Stimulated activated CD8-positive, alpha-beta memory T cell treated with anti-CD3 and anti-CD28 coated beads, Interleukin-15, amount 100 ng/mL, for 4 hours (primary cell): ENCODE measurements at regions not wholly inside any gene's neighbourhood (a gene's known extent, or its start where the extent isn't known, plus 50 kb on each side); places are given as distances from the start of the nearest gene placed in this dataset.
"Not testable (repeated sequence)": the region's sequence is repeated elsewhere in the genome, so short reads cannot be mapped to it uniquely, and the experiment has no call there.

Source experiments
- DNase-seq, 2 donors: peaks; one replicate each; pipeline ENCODE4 v3.0.0-alpha.2; 2020; ENCODE audit warnings: low read depth in 2 of 2

DNA sequence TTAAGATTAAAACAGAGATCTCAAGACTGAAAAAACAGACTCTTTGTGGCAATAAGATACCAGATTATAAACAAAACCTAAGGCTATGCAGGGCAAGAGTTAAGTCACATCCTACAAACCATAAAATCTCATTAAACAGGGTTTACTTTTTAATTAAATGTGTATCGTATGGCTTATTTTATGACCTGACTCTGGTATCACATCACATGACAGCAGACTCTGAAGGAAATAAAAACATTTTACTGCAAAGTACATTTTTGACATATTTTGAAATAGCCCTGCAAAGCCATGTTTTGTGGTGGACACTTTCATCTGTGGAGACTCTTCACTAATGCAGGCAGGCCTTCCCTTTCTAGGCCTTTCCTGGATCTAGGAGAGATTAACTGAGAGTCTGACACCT lies 327.6 kb upstream of the CLEC14A start:
- DNase-seq = no peak

DNA sequence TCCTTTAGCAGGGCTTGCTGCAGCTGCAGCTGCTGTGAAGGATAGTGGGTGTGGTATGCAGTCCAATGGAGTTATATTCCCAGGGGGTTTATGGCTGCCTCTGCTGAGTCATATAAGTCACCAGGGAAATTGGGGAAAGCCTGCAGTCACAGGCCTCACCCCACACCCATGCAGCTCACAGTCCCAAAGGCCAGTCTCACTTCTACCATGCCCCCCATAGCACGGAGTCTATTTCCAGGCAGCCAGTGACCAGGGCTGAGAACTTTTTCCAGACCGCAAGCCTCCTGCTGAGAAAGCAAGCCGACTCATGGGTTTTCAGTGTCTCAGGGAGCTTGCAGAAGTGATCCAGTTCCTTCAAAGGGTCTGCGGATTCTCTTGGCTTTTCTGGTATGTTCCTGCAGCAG lies 322.4 kb upstream of the CLEC14A start:
- no peak for DNase-seq

DNA sequence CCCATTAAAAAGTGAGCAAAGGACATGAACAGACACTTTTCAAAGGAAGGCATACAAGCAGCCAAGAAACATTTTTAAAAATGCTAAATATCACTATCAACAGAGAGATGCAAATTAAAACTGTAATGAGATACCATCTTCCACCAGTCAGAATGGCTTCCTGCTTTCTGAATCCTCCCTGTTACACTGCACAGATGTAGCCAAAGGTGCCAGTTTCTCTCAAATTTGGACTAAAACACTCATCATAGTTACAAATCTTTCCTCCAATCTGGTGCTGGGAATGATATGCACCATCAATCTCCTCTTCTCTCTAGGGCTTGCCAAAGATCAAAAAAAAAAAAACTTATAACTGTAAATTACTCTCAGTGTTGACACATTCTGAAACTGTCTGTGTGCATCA lies 311.8 kb upstream of the CLEC14A start:
- DNase-seq = no peak

DNA sequence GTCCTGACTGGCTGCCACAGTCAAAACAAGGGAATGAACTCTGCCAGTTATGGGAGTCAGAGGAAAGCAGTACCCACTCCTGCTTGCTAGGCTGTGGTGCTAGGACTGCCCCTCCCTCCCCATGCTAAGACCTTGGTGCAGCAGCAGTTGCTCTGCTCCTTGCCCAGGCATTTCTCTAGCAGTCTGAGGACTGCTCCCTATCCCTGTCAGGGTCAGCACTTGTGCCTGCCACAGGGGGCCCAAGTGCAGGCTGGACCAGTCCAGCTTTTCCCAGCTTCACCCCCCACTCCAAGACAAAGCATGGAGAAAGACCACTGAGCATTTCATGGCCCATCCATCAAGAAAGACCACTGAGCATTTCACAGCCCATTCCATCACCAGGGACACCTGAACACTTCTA lies 305.8 kb upstream of the CLEC14A start:
- DNase-seq = no peak

DNA sequence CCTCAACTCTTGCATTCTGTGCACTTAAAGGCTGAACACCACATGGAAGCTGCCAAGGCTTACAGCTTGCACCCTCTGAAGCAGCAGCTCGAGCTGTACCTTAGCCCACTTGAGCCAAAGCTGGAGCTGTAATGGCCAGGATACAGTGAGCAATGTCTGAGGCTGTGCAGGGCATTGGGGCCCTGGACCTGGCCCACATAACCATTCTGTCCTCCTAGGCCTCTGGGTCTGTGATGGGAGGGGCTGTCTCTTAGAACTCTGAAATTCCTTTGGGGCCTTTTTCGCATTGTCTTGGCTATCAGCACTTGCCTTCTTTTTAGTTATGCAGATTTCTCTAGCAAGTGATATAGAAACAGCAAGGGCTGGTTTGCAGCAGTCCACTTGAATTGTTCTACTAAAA lies 303.8 kb upstream of the CLEC14A start:
- DNase-seq = no peak

DNA sequence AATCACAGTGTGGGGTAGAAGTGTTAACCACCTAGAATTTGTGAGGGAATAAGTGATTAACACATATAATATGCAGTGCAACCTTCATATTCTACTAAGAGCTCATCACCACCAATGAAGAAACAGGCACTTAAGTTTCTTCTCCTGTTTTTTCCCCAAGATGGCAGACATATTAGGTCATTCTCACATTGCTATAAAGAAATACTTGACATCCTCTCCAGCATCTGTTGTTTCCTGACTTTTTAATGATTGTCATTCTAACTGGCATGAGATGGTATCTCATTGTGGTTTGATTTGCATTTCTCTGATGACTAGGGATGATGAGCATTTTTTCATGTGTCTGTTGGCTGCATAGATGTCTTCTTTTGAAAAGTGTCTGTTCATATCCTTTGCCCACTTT lies 301.5 kb upstream of the CLEC14A start:
- DNase-seq = not testable (repeated sequence)

DNA sequence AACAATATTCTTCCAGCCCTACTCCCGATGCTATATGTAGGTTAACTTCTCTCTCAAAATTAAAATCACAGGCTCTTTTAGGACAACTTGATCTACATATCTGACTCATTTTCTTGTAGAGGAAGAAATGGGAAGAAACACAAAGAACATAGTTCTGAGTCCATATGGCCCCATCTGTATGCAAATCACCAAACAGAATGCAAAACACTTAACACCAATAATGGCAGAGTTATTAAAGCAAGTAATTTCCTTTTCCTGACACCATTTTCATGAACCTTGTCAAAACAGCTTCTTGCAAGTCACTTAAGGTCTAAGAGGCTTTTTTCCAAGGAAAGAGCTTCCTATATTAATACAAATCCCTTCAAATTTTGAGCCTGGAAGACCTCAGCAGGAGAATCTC lies 300.4 kb upstream of the CLEC14A start:
- DNase-seq = no peak

DNA sequence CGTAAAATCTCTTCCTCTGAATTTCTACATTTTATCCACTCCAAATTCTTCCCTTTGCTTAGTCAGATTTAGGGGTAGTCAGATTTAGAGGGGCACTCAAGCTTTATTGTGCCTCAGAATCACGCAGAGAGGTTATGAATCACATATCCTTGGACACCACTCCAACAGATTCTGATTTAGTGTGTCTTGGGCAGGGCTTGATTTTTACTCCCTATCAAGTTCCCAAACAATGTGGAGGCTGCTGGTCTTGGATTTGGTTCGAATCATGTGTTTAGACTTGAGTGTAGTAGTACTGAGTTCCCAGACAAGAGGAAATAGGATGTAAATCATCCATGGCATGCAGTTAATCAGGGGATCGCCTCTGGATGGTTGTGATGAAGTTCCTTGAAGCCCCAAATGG lies 298.1 kb upstream of the CLEC14A start:
- DNase-seq = no peak

DNA sequence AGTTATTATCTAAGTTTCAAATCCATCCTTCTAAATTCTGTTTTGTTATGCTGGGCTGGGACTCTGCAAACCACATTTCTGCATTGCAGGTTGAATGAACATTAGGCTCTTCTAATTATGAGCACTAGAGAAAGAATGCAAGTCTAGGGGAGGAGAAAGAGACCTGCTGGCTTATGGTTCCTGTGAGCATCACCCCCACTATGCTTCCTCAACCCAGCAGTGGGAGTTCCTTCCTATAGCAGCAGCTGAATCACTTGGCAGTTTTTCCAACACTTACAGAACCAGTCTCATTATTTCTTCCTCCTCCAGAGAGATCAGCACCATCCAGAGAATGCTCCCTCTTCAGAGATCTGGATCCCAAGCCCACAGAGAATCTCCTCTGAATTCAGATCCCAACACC lies 297.7 kb upstream of the CLEC14A start:
- no peak for DNase-seq

DNA sequence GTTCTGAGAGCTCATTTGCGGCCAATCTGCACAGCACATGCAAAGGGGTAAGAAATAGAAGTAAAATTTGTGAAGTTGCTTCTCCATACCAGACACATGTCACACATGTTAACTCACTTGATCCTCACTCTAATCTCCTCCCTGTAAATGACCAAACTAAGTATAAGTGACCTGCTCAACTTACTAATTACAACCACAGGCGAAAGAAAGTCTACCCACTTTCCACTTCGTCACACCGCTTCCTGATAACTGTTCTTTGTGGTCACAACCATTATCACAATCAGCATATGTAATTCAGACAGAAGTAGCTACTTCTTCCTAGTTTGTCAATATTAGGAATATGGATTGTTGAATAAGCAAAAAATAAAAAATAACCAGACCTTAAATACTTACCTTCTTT lies 293.7 kb upstream of the CLEC14A start:
- no peak for DNase-seq

DNA sequence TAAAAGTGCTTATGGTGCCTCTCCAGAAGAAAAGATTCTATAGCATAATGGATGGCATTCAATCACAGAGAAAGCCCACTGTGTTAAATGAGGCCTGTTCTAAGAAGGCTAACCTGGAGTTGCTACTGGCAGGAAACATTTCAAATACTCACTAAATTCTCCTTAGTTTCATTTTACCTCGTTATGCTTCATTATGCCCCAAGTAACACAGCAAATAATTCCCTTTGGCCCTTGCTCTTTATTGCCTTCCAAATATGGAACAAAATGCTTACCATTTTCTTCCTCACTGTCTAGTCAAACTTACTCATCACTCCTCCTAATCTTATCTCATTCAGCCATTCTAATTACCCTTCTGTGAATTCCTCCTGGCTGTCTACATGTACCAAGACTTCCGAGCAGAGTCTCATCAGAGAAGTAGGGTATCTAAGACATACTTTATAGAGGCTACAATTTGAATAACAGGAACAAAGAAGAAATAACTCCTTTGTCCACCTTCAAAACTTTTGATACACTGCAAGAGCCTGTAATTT lies 292.1 kb upstream of the CLEC14A start:
- DNase-seq = no peak

DNA sequence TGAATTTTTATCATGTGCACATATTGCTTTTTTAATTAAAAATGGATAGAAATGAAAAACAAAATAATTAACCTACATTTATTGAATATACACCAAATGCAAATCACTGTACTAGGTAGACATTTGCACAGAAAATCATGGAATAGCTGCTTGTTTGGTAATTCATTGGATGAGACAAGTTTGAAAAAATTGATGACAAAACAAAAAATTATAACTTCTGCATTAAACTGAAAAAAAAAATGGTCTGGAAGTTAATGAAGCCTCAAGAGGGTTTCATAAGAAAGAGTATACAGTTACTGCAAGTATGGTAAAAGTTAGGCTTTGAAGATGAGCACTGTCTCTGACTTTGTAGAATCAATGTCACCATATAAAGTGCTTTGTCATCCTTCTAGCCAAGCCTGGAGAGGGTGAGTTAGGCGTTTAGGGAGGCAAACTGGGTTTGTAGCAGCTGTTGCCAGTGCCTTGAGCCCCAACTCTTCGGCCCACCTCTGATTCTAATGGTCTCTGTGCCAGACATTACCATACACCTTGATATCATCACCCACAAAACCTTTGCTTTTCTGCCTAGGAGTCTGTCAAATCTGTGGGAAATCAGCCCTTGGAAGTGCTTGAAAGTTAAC lies 291.1 kb upstream of the CLEC14A start:
- no peak for DNase-seq

DNA sequence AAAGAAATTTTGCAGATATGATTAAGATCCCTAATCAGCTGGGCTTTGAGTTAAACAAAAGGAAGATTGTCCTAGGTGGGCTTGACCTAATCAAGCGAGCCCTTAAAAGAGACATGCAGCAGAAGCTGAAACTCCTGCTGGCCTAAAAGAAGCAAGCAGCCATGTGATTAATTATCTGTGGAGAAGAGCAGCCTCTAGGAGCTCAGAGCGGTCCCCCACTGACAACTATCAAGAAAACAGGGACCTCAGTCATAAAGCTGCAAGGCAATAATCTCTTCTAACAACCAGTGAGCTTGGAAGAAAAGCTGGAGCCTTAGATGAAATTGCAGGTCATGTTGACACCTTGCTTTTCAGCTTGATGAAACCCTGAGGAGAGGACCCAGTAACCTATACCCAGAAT lies 288.9 kb upstream of the CLEC14A start:
- DNase-seq = no peak

DNA sequence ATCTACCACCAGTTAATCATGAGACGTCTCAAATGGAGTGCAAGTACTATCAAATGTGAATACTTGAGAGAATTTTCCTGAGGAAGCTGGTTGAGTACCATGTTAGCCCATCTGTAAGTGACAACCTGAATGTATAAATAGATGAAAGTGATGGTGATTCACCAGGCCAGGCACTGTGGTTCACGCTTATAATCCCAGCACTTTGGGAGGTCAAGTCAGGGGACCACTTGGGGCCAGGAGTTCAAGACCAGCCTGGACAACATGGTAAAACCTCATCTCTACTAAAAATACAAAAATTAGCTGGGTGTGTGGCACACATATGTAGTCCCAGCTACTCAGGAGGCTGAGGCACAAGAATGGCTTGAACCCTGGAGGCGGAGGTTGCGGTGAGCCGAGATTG lies 288.0 kb upstream of the CLEC14A start:
- not testable (repeated sequence) for DNase-seq

DNA sequence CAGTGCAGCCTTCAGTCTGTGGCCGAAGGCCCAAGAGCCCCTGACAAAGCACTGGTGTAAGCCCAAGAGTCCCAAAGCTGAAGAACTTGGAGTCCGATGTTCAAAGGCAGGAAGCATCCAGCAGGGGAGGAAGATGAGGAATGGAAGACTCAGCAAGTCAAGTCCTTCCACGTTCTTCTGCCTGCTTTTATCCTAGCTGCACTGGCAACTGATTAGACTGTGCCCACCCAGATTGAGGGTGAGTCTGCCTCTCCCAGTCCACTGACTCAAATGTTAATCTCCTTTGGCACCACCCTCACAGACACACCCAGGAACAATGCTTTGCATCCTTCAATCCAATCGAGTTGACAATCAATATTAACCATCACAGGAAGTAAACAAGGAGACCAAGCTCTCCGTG lies 282.2 kb upstream of the CLEC14A start:
- not testable (repeated sequence) for DNase-seq

DNA sequence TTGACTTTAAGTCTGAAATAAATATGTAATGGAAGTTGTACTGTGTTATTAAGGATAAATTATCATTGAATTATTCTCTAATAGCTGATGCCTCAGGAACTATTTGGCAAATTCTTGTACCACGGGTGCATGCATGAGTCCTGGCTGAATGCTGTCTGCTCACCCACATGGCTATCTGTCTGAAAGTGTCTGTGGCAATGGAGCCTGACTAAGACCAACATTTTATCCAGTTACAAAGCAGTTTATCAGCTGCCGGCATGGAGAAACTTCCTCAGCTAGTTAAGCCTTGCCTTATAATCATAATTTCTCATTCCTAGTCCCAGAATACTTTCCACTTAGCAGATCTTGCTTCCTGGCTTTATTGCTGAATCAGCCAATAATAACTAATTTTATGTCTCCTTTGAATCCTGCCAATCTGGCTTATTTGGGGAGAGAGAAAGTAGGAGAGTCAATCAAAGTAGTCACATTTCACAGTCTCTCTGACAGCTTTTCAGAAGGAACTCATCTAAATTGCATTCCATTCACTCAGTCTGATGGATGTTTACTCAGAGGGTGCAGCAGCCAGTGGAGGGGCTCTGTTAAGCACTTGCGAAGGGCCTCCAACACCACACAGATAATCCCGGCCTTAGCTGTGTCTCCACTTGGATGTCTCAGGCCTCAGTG lies 280.6 kb upstream of the CLEC14A start:
- DNase-seq = no peak

DNA sequence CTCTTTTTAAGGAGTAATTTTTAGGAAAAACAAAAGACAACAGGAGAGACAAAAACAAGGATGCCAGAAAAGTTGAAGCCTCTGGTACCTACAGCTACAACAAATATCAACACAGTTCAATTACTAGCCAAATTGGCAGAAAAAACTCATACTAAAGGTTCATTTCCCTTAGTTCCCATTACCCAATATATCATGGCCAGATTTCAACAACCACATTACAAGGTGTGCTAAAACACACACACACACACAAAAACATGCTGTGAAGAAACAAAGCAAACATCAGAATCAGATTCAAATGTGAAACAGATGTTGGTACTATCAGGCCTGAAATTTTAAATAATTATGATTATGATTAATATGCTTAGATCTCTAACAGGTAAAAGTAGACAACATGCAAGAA lies 272.7 kb upstream of the CLEC14A start:
- no peak for DNase-seq

DNA sequence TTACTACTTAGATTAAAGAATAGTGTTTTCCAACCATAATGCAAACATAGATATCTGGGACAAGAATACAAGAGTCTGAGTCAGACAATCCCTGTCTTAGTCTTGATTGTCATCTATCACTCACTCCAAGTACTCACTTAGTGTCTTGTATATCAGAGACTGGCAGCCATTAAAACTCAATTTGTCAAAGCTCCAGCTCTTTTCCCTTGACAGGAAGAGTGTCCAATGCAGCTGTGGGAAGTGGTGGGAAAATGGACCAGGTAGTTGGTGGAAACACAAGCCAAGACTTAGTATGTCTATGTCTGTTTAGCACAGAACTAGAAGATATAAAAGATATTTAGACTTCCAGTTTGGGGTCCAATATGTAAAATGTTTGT lies 271.6 kb upstream of the CLEC14A start:
- no peak for DNase-seq

DNA sequence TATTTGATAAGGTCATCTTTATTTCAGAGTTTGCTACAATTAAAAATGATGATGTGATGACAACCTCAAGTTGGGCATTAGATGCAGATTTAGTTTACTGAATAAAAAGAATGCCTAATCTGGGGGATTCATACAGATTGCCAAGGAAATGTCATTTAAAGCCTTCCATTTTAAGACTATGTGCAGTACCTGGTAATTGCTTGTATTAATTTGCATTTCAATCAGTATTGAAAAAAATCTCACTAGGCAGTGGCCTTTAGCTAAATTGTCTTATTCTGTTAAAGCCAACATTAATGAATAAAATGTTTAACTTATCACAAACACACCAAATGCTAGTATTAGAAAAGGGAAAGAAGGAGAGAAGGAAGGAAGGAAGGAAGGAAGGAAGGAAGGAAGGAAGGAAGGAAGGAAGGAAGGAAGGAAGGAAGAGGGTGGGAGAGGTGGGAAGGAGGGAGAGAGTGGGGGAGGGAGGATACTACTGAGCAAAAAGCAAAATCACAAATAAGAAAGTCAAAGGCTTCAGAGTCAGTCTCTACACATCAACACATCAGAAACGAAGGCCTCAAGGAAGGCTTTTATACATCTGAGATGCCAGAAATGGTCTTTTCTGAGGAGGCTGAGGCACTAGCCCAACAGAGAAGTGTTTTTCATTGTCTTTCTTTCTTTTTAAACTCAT lies 271.1 kb upstream of the CLEC14A start:
- no peak for DNase-seq

DNA sequence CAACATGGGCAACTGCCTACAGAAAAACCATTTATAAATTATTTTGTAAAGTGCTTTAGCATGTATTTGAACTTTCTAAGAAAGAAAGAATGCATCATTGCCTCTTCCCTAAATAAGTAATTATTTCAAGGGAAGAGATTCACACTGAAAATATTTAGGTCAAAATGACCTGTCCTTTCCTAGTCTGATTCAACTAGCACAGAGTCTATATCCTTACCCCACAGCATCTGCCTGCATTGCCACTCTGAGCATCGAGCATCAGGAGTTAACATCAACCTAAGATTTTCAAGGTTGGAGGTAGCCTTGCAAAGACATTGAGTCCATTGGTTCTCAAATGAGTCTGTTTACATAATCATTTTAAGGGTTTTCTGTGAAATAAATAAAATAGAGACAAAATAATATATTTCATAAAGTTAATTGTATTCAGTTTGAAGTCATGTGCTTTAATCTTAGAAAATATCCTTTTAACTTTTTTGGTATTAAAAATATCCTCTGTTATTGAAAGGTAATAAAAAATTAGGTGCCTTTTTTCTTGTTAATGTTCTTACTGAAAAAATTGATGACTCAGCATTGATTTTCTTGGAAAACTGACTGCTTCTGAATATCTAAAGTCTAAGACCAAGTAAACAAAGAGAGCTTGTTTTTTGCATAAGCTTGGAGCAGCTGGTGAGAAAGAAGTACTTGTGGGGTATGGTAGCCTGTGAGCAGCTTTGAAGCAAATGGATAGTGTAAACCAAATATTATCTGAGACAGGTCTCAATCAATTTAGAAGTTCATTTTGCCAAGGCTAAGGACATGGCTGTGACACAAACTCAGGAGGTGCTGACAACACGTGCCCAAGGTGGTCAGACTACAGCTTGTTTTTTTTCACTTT lies 269.0 kb upstream of the CLEC14A start:
- no peak for DNase-seq

DNA sequence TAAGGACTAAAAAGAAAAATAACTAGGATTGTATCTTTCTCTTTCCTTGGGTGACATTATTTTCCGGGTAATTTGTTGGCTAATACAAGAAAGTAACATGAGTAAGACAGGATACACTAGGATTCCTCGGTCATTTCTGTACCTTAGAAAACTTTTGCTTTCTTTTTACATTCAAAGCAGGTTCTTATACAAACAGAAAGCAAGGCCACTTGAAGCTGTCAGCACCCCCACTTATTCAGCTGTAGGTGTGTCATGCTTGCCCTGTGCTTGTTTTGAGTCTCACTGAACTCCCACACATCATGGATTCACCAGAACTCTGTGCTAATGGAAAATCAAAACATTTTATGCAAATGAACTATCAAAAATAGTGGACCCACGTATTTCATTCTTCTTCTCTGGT lies 266.8 kb upstream of the CLEC14A start:
- no peak for DNase-seq

DNA sequence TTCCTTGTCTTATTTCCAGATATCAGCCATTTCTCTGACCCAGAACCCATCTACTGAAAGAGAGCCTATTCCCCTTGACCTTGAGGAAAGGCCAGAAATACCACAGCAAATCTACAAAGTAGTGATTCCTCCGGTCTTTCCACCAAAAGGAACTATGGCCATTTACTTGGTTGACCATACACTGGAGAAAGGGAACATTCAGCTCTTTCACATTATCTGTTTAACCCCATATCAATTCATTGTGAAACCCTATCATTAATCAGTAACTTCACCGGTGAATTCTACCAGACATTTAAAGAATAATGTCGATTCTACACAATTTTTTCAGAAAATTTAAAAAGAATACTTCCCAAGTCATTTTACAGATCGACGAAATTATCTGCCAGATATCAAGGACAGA lies 265.7 kb upstream of the CLEC14A start:
- no peak for DNase-seq
